DND-41 (cell line): ENCODE measurements at regions not wholly inside any gene's neighbourhood (a gene's known extent, or its start where the extent isn't known, plus 50 kb on each side); places are given as distances from the start of the nearest gene placed in this dataset.

ENCODE experiments used
- CTCF ChIP-seq: IDR thresholded peaks from 2 replicates; pipeline ENCODE4 v1.5.1; 2012; ENCODE audit warnings: borderline replicate concordance, low read length, moderate library complexity, mild to moderate bottlenecking; ENCODE audit not compliant: poor library complexity, severe bottlenecking; ENCODE audit errors: extremely low read depth
- EZH2 ChIP-seq: IDR thresholded peaks from 3 replicates; pipeline ENCODE4 v1.6.1; 2012; ENCODE audit warnings: borderline replicate concordance, low read depth, mild to moderate bottlenecking, moderate library complexity, low read length, inconsistent platforms; ENCODE audit not compliant: severe bottlenecking

- TF ChIP-seq CTCF (no peak), EZH2 (no peak)
These were observed 344.0 kb downstream of the KCTD12 start for GRCh38 chr13:76542176-76542575.
